IPS-NIHi11 (cell line): ENCODE measurements at regions not wholly inside any gene's neighbourhood (a gene's known extent, or its start where the extent isn't known, plus 50 kb on each side); places are given as distances from the start of the nearest gene placed in this dataset.

Experiments
- DNase-seq: peaks from one replicate; pipeline ENCODE4 v3.0.0; 2012; ENCODE audit warnings: mixed read lengths, low spot score

GRCh38 chr6:168384045-168385036 lies 56.6 kb upstream of the SMOC2 start:
- DNase-seq, result no peak

- DNase-seq, result no peak
Observed at GRCh38 chr6:168385037-168385759, 55.8 kb upstream of the SMOC2 start.

- no peak for DNase-seq
Observed at GRCh38 chr6:168385858-168386735, 54.9 kb upstream of the SMOC2 start.

GRCh38 chr6:168386973-168387372 lies 54.0 kb upstream of the SMOC2 start:
- DNase-seq, result no peak

- no peak for DNase-seq
Observed at GRCh38 chr6:168387426-168387825, 53.6 kb upstream of the SMOC2 start.

GRCh38 chr6:168387911-168388310 lies 53.1 kb upstream of the SMOC2 start:
- no peak for DNase-seq

GRCh38 chr6:168388641-168389633 lies 52.0 kb upstream of the SMOC2 start:
- peak; percentile 69 for DNase-seq

GRCh38 chr6:168390749-168391420 lies 50.1 kb upstream of the SMOC2 start:
- DNase-seq, result no peak
